OCI-LY3 (cell line): ENCODE measurements at regions not wholly inside any gene's neighbourhood (a gene's known extent, or its start where the extent isn't known, plus 50 kb on each side); places are given as distances from the start of the nearest gene placed in this dataset.

ENCODE experiments used
- EZH2phosphoT487 ChIP-seq: fragments of 200-600 bp; shearing (Covaris generic); IDR thresholded peaks from 2 replicates; pipeline ENCODE4 v1.6.1; 2018; ENCODE audit warnings: antibody characterized with exemption, mixed run types, low read depth
- TF ChIP-seq, protein P1 (sequence below): fragments of 200-600, 300-600 bp; sonication (generic); IDR thresholded peaks from 2 replicates; pipeline ENCODE4 v1.5.1; 2014; ENCODE audit warnings: antibody characterized with exemption, low read length, low read depth

DNA sequence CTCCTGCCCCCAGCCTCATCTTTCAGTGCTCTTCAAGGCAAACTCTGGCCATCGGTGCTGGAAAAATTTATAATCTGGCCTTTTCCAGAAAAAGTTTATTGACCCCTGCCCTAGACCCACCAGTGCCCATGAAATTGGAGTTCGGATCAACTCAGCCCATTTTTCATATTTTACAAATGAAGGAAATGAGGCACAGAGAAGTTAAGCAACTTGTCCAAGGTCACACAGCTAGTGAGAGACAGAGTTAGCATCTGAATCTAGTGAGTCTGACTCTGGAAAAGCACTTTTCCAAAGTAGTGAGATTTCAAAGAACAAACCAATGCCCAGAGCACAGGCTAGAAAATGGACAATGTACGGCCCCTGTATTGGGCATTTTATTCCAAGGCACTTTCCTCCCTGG lies 69.4 kb upstream of the TLE3 start:
- TF ChIP-seq, protein P1, sequence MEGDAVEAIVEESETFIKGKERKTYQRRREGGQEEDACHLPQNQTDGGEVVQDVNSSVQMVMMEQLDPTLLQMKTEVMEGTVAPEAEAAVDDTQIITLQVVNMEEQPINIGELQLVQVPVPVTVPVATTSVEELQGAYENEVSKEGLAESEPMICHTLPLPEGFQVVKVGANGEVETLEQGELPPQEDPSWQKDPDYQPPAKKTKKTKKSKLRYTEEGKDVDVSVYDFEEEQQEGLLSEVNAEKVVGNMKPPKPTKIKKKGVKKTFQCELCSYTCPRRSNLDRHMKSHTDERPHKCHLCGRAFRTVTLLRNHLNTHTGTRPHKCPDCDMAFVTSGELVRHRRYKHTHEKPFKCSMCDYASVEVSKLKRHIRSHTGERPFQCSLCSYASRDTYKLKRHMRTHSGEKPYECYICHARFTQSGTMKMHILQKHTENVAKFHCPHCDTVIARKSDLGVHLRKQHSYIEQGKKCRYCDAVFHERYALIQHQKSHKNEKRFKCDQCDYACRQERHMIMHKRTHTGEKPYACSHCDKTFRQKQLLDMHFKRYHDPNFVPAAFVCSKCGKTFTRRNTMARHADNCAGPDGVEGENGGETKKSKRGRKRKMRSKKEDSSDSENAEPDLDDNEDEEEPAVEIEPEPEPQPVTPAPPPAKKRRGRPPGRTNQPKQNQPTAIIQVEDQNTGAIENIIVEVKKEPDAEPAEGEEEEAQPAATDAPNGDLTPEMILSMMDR, result no peak
- TF ChIP-seq EZH2phosphoT487, result no peak
